AG09319 (cell line): ENCODE measurements at regions not wholly inside any gene's neighbourhood (a gene's known extent, or its start where the extent isn't known, plus 50 kb on each side); places are given as distances from the start of the nearest gene placed in this dataset.

Experiments used
- DNase-seq: peaks from one replicate; pipeline ENCODE4 v3.0.0-alpha.2; 2010; ENCODE audit warnings: low read depth; ENCODE audit errors: extremely low read depth
- CTCF ChIP-seq: IDR thresholded peaks from 2 replicates; pipeline ENCODE4 v1.5.1; 2011; ENCODE audit warnings: low read depth, mild to moderate bottlenecking, inconsistent platforms, low read length, moderate library complexity

- DNase-seq: no peak
- TF ChIP-seq CTCF: no peak
These were observed 214.5 kb downstream of the FAT3 start for GRCh38 chr11:92439133-92439532.

- no peak for TF ChIP-seq CTCF
- no peak for DNase-seq
These were observed 216.3 kb downstream of the FAT3 start for GRCh38 chr11:92440701-92441442.

- no peak for DNase-seq
- TF ChIP-seq CTCF: no peak
These were observed 216.8 kb downstream of the FAT3 start for GRCh38 chr11:92441443-92441726.

- TF ChIP-seq CTCF: no peak
- no peak for DNase-seq
These were observed 218.6 kb downstream of the FAT3 start for GRCh38 chr11:92443199-92443598.

GRCh38 chr11:92447586-92447985, 223.0 kb downstream of the FAT3 start:
- no peak for DNase-seq
- no peak for TF ChIP-seq CTCF

GRCh38 chr11:92449222-92449621, 224.6 kb downstream of the FAT3 start:
- TF ChIP-seq CTCF: no peak
- no peak for DNase-seq

- DNase-seq: no peak
- TF ChIP-seq CTCF: no peak
These were observed 225.2 kb downstream of the FAT3 start for GRCh38 chr11:92449780-92450179.
